ENCODE measurements at regions not wholly inside any gene's neighbourhood (a gene's known extent, or its start where the extent isn't known, plus 50 kb on each side); places are given as distances from the start of the nearest gene placed in this dataset.

GRCh38 chr22:48331691-48332220, 1495.9 kb downstream of the BRD1 start:
- TF ChIP-seq ZFHX2 (tag by site-specific recombination; conservative IDR thresholded peaks at IDR 0.05), result no peak
- TF ChIP-seq GLIS2 (tag by site-specific recombination; IDR thresholded peaks at IDR 0.05), result no peak
- no peak for TF ChIP-seq HIC1 (tag by site-specific recombination; IDR thresholded peaks at IDR 0.05)
- TF ChIP-seq, protein P1, sequence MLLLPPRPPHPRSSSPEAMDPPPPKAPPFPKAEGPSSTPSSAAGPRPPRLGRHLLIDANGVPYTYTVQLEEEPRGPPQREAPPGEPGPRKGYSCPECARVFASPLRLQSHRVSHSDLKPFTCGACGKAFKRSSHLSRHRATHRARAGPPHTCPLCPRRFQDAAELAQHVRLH (tag by site-specific recombination; IDR thresholded peaks at IDR 0.05), result no peak
- TF ChIP-seq ZNF677 (tag by site-specific recombination; IDR thresholded peaks at IDR 0.05), result no peak
- no peak for TF ChIP-seq ZNF704 (tag by site-specific recombination; IDR thresholded peaks at IDR 0.05)
- TF ChIP-seq SP7 (tag by site-specific recombination; IDR thresholded peaks at IDR 0.05), result no peak
- TF ChIP-seq CTCF (tag by site-specific recombination; IDR thresholded peaks at IDR 0.05), result no peak
- TF ChIP-seq ZFP3 (tag by site-specific recombination; IDR thresholded peaks at IDR 0.05; ENCODE audit: low read depth), result no peak
- TF ChIP-seq ZFP41 (tag by site-specific recombination; IDR thresholded peaks at IDR 0.05; ENCODE audit: borderline replicate concordance), result no peak
- TF ChIP-seq ZNF610 (tag by site-specific recombination; IDR thresholded peaks at IDR 0.05; ENCODE audit: borderline replicate concordance), result no peak
- POLR2A ChIA-PET, result no interaction called here
- Histone ChIP-seq H3K36me3 (ENCODE audit: control insufficient read depth in 2 of 2, insufficient read depth in 1 of 2, low read length in 2 of 2) (no peaks in the 10 kb centered on the region), H3K4me1 (ENCODE audit: control insufficient read depth, insufficient read depth, low read length) (no peaks in the 10 kb centered on the region), H3K27ac (ENCODE audit: extremely low read depth, low read depth, low read length) (no peak overlapping the region), H3K9me3 (ENCODE audit: control insufficient read depth, insufficient read depth, low read depth, low read length) (no peaks in the 10 kb centered on the region), H3K4me3 (ENCODE audit: low read depth, low read length) (no peak overlapping the region)
- CTCF ChIA-PET, result no interaction called here

GRCh38 chr22:48331266-48331665, 1496.4 kb downstream of the BRD1 start:
- Histone ChIP-seq H3K36me3 (ENCODE audit: control insufficient read depth in 2 of 2, insufficient read depth in 1 of 2, low read length in 2 of 2) (no peaks in the 10 kb centered on the region), H3K9me3 (ENCODE audit: control insufficient read depth, insufficient read depth, low read depth, low read length) (no peaks in the 10 kb centered on the region), H3K4me3 (ENCODE audit: low read depth, low read length) (no peak overlapping the region), H3K27ac (ENCODE audit: extremely low read depth, low read depth, low read length) (no peak overlapping the region), H3K4me1 (ENCODE audit: control insufficient read depth, insufficient read depth, low read length) (no peaks in the 10 kb centered on the region)
- POLR2A ChIA-PET, result no interaction called here
- CTCF ChIA-PET, result no interaction called here
- TF ChIP-seq ZNF37A (tag by site-specific recombination; IDR thresholded peaks at IDR 0.05) (no peak), ZNF423 (tag by site-specific recombination; IDR thresholded peaks at IDR 0.05) (no peak), ZBTB6 (tag by site-specific recombination; IDR thresholded peaks at IDR 0.05) (no peak), IKZF3 (tag by site-specific recombination; IDR thresholded peaks at IDR 0.05) (no peak), ZNF701 (tag by site-specific recombination; IDR thresholded peaks at IDR 0.05) (no peak), ZNF311 (tag by site-specific recombination; IDR thresholded peaks at IDR 0.05; ENCODE audit: borderline replicate concordance) (no peak), ZNF777 (tag by site-specific recombination; IDR thresholded peaks at IDR 0.05; ENCODE audit: borderline replicate concordance) (no peak), ZSCAN30 (tag by site-specific recombination; IDR thresholded peaks at IDR 0.05) (no peak), ZNF529 (tag by site-specific recombination; IDR thresholded peaks at IDR 0.05; ENCODE audit: insufficient replicate concordance) (no peak), ZFP41 (tag by site-specific recombination; IDR thresholded peaks at IDR 0.05; ENCODE audit: borderline replicate concordance) (no peak), ZNF514 (tag by site-specific recombination; IDR thresholded peaks at IDR 0.05) (no peak), ZBTB44 (tag by site-specific recombination; IDR thresholded peaks at IDR 0.05) (no peak), ATF2 (tag by site-specific recombination; IDR thresholded peaks at IDR 0.05; ENCODE audit: low read depth) (no peak), SCRT1 (tag by site-specific recombination; IDR thresholded peaks at IDR 0.05; ENCODE audit: borderline replicate concordance) (no peak), YY2 (tag by site-specific recombination; IDR thresholded peaks at IDR 0.05) (no peak), ZNF394 (tag by site-specific recombination; IDR thresholded peaks at IDR 0.05; ENCODE audit: borderline replicate concordance) (no peak)
